ENCODE measurements at regions not wholly inside any gene's neighbourhood (a gene's known extent, or its start where the extent isn't known, plus 50 kb on each side); places are given as distances from the start of the nearest gene placed in this dataset.

- TF ChIP-seq, protein P1, sequence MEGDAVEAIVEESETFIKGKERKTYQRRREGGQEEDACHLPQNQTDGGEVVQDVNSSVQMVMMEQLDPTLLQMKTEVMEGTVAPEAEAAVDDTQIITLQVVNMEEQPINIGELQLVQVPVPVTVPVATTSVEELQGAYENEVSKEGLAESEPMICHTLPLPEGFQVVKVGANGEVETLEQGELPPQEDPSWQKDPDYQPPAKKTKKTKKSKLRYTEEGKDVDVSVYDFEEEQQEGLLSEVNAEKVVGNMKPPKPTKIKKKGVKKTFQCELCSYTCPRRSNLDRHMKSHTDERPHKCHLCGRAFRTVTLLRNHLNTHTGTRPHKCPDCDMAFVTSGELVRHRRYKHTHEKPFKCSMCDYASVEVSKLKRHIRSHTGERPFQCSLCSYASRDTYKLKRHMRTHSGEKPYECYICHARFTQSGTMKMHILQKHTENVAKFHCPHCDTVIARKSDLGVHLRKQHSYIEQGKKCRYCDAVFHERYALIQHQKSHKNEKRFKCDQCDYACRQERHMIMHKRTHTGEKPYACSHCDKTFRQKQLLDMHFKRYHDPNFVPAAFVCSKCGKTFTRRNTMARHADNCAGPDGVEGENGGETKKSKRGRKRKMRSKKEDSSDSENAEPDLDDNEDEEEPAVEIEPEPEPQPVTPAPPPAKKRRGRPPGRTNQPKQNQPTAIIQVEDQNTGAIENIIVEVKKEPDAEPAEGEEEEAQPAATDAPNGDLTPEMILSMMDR (IDR thresholded peaks at IDR 0.05) = no peak
- no peak for TF ChIP-seq EZH2 (IDR thresholded peaks at IDR 0.05)
- no peak for TF ChIP-seq EZH2phosphoT487 (IDR thresholded peaks at IDR 0.05)
Observed at GRCh38 chr12:131618701-131619100, 92.2 kb upstream of the SFSWAP start.
